Amniotic stem cell (primary cell): ENCODE measurements at regions not wholly inside any gene's neighbourhood (a gene's known extent, or its start where the extent isn't known, plus 50 kb on each side); places are given as distances from the start of the nearest gene placed in this dataset.

Source experiments
- DNase-seq: peaks from one replicate; lab custom pipeline; 2025; lab: John Stamatoyannopoulos, UW

DNA sequence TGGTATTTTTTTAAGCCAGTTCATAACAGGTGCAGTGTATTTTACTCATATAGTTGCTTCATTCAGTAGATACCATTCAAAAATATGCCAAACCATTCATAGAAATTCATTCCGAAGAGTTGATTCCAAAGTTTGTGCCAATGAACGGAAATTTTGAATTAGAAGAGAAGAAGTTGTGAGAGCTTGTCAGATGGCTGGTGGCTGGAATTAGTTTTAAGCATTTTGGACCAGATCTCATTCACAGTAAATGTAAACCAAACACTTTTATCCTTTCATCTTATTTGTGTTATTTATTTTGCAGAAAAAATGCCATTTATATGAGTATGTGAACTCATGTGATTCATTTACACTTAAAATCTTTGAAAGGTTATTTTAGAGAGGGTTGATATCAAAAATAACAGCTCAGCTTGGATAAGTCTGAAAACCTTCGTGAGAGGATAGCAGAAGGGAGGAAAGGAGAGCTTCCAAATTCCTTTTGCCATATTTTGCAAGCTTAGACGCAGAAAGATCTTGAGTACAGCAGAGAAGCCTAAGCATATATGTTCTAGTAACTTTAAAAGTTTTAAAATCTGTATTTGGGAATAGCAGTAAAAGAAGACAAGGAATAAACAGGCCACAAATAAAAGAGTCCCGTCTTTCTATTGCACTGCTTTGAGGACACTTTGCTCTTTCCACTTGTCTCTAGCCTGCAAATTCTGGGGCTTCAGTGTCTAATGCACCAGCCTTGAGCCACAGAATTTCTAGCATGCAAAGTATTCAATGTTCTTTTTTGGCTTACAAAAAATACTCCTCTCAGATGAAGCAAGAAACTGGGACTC, 253.6 kb upstream of the FLRT2 start:
- no peak for DNase-seq

DNA sequence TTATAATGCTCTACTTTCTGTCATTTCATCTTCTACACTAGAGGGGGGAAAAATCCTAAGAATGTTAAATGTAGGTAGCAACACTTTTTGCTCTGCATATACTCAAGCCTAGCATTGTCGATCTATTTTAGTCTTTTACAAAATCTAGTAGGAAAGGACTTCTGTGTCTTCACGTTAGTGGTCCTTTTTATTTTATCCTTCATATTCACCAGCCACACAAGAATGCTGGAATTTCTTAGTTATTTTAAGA, 253.0 kb upstream of the FLRT2 start:
- no peak for DNase-seq

DNA sequence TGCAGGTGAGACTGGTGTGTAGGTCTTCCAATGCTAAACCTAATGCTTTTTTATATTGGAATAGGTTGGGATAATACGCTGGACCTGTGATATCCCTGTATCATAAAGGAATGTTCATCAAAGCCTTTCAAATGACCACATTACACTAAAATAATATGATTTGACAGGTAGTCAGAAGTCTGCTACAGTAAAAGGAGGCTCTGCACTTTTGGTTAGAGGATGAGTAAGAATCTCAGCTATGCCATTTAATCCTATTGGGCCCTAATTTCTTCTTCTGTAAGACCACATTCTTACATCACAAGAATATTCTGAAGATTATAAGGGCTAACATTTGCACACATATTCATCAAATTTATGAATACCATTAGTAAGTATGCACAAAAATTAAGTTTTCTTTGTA, 250.5 kb upstream of the FLRT2 start:
- DNase-seq, result no peak

DNA sequence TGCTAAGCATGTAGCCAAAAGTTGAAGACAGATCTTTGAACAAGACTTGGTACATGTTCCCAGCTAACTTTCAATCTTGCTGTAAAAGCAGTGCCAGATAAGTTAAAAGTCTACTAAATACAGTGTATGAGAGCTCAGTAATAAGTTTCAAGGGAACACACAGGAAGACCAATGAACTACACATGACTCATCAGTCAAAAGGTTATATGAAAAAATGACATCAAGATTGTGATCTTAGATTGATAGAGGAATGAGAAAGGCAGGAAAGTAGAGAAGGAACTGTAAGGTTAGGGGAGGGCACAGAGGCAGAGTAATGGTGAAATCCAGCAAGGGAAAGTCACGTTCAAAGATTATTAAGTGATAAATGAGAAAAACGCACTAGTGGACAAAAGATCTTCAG, 249.9 kb upstream of the FLRT2 start:
- no peak for DNase-seq

DNA sequence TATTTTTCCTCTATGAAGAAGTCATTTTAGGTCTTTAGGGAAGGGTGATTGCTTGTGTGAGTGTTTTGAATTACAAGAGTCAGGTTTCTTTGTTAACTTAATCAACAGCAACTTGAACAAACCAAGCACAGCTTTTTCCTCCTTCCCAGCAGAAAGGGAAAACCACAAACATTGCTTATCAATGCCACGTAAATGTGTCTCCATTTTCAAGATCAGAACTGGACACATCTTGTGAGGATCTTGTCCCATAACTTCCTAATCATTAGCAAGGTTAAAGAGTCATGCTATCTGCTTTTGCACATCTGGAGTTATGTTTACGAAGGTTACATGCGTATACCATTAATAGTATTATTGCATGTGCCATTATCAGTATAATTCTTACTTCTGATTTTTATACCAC, 248.0 kb upstream of the FLRT2 start:
- no peak for DNase-seq

DNA sequence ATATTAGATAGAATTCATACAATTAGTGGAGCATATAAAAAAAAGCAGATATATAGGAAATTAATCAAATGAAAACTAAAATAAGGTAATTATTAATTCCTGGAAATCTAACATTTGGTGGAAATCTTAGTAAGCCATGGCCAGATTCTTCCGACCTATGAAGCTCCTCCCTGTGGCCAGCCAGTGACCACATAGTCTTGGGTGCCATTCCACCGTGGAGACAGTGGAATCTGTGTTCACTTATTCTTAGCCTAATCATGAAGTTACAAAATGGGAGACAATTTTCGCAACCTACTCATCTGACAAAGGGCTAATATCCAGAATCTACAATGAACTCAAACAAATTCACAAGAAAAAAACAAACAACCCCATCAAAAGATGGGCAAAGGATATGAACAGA, 241.9 kb upstream of the FLRT2 start:
- no peak for DNase-seq

DNA sequence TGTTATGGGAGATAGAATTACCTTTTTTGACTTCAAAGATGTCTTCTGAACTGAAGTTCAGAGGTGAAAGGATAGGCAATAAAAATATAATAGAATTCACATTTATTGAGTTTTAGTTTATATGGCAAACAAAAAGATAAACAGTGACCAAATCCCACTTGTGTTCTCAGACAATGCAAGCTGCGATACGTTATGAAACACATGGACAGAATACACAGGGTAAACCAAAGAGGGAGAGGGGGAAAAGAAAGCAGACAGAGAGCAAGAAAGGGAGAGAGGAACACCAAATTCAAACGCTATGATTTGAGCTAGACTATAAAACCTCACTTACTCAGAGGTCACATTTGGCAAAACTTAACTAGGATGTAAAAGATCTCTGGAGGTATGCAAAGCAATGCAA, 238.2 kb upstream of the FLRT2 start:
- no peak for DNase-seq

DNA sequence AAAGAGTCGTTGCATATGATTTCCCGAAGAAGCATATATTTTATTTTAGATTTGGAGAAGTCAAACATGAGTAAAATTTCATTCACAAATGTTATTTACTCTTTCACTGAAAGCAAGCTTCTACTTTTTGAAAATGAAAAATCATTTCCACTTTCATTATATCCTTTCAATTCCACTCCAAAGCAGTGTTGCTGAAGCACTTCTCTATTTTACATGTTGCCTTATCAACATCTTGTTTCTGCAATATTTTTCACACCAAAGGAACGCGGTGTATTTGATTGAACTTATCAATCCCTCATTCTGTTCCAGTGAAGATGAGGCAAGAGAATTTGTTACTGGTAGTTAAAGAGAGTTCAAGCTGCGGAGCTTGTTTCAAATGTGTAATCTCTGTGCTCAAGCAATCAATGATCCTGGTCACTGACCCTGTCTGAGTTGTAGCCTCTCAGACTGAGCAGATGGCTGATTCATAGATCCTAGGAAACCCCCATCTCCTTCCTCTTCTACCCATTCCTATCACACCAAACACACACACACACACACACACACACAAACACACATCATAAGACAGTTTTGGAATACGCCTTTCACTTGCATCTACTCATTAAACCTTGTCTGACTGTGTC, 236.2 kb upstream of the FLRT2 start:
- DNase-seq, result no peak

DNA sequence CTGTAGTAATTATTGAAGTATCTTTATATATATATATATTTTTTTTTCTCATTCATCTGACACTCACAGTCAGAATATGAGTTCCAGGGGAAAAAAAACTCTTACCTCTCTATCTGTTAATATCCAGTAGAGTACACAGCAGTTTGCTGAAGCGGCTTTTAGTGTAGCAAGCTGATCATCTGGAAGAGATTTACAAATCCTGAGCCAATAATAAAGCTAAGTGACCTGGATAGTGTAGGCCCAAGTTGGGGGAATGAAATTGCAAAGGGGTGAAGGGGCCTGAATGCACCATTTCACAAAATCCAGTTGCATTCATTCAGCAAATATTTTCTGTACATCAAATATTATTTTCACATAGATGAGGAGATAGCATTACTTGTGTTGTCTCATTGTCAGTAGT, 234.6 kb upstream of the FLRT2 start:
- no peak for DNase-seq

DNA sequence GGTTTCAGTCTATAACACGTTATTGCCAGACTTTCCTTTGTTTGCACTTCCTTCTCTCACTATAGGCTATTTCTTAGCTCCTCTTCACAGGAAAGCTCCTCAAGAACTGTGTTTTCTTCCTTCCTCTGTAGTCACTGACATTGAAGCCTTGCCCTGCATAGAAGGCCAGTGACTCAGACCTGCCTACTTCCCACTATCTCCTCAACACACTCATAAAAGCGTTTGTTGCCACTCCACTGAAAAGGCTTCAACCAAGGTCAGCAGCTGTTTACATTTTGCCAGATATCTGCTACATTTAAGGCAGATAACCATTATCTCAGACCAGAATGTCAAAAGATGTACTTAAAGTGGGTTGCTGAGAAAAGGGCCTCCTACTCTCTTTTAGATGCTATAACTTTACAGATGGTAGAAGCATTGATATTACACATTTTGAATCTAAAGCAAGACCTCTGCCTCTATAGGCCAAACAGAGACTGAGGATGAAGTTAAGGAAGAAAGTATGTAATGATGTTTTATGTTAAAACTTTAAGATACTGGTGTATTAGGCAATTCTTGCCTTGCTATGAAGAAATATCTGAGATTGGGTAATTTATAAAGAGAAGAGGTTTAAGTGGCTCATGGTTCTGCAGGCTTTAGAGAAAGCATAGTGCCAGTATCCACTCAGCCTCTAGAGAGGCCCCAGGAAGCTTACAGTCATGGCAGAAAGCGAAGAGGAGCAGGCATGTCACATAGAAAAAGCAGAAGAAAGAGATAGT, 233.3 kb upstream of the FLRT2 start:
- peak; percentile 31 for DNase-seq

DNA sequence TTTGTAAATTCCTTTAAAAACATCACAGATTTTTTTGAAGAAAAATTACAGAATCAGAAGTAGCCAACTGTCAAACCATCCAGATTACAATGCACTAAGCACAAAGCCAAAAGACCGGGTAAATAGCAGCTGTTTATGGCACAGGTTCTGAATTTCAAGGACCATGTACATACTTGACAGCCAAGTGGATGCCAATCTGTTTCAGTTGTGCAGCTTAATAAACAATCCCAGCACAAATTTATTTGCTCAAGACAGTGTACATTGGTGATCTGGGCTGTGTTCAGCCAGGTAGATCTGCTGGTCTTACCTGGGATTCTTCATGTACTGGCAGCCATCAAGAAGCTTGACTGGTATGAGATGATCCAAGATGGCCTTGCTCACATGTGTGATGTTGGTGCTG, 229.8 kb upstream of the FLRT2 start:
- no peak for DNase-seq

DNA sequence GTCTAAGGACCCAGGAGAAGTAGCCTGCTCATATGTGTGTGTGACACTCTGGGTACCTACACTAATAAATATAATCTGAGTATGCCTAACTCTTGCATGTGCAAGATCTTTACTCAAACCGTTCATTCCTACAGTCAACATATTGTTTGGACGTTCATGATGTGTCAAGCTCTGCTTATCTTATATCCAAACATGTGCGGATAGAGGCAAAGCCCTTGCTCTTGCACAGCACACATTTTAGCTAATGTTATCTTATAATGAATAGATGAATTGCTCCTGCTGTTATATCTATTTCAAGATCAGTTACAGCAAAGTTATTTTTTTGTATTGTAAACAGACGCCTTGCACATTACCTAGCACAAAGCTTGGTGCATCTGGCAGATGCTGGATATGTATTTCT, 228.4 kb upstream of the FLRT2 start:
- DNase-seq, result no peak

DNA sequence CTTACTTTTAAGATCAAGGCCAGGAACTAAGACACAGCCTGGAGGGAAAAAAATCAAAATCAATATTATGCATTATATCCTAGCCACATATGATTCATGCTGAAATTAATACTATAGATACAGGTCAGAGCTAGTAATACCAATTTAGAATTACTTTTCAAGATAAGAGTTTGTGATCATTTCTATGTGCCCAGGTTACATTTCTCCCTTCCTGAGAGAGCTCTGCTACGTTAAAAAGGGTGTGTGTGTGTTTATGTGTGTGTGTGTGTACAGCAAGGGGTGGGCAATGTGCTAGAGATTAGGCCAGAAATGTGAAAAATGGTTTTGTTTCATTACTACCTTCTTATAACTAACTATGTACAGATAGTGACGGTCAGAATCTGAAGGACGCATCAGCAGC, 223.9 kb upstream of the FLRT2 start:
- DNase-seq, result no peak

DNA sequence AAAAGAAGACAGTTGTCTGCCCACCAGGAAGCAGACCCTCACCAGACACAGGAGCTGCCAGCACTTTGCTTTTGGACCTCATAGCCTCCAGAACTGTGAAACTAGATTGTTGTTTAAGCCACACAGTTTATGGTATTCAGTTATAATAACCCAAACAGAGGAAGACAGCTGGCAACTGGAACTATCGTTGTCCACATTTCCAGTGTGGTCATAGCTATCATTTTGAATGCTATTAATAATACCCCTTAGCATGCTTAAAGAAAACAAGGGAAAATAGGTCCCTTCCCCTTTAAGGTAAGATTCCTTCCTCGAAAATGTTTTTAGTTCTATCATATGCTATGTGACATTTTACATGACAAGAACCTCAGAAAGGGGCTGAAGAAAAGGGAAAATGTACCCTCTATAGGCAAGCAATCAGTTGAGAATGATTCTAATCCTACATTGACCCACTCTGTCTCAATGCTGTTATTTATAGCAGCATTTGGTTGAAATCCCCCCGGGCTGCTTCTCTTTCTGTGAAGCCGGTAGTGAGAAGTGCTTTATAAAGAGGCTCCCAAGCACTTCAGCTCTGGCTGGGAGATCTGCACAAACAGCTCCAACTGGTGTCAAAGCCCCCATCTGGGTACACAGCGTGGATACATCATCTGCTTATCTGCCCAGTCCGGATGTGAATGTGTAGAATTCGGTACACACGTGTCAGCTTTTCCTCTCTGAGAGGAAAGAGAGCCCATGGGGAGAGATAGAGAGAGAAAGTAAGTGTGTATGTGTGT, 221.2 kb upstream of the FLRT2 start:
- DNase-seq, result no peak

DNA sequence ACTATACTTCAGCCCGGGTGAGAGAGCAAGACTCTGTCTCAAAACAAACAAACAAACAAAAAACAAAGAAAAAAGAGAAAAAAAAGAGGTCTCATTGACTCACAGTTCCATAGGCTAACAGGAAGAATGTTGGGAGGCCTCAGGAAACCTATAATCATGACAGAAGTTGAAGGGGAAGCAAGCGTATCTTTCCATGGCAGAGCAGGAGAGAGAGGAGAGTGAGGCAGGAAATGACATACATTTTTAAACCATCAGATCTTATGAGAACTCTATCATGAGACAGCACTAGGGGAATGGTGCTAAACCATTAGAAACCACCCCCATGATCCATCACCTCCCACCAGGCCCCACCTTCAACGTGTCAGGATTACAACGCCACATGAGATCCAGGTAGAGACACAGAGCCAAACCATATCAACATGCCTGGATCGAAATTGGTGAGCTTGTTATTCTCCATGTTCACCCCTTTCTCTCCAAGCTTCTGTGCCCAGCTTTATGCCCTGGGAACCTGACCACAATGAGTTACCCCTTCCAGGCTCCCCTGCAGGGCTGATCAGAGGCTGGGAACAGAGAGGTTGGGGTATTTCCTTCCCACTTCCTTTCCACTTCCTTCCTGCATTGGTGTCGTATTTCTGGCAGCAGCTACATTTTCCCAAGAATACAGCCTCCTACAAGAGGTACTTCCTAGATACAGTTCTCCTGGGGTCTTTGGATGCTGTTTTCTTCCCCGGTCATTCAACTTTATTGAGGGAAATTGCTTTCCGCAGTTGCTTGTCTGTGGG, 219.3 kb upstream of the FLRT2 start:
- no peak for DNase-seq

DNA sequence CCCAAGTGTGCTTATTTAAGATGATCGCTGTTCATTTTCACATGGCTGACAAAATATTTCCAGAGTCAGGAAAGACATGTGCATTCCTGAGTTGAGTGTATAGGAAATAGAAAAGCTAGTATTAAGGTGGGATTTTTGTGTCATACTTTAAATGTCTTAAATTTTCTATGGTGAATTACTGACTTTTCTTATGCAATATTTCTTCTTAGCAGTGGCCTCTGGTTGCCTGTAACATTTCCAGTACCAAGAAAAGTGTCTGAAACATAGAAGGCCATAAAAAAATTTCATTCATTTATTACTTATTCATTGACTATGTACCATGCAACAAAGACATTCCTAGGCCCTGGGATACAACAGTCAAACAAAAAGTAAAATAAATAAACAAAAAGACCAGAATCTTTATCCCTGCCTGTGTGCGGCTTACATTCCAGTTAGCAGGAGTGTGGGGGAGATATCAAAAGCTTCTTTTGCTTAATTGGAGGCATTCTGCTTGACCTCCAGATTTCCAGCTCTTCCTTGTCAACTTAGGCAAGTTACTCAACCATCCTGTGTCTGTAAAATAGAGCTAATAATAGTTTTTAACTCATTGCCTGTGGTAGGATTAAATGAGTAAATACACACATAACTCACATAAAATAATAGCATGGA, 216.3 kb upstream of the FLRT2 start:
- no peak for DNase-seq

DNA sequence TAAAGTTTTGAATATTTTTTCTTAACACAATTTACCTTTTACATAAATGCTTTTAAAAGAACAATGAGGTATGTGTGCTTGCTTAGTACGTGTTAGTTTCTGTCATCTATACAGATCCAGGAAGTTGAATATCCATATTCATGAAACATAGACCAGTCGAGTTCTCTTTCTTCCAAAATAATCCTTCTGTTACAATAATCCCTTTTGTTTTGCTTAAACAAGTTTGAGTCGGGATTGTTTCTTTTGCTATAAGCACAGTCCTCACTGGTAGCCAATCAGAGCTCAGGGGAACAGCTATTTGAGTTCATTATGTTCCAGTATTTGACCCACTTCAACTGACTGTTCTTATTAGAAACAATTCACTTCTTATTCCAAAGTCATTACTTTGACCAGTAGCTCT, 214.7 kb upstream of the FLRT2 start:
- no peak for DNase-seq

DNA sequence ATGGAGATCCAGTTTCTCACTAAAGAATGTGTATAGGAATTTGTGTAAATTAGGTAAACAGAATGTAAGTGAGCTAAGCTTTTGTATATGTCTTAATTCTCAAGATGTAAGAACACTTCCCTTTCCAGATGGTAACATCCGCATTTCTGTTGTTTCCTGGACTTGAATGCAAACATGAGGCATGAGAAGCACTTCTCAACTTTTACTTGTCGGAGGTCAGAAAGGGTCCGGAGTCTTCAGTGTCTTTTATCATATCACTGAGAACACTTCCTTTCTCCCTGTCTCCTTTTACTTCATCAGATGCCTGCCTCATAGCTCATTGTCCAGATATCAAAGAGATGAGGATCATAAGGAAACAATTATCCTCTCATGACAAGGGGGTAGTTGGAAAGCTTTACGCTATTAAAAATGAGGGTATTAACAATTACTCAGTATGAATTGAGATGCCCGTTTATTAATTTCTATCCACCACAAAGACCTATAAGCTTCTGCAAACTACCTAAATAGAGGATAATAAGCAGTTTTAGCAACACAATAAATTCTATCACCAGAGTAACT, 214.1 kb upstream of the FLRT2 start:
- no peak for DNase-seq

DNA sequence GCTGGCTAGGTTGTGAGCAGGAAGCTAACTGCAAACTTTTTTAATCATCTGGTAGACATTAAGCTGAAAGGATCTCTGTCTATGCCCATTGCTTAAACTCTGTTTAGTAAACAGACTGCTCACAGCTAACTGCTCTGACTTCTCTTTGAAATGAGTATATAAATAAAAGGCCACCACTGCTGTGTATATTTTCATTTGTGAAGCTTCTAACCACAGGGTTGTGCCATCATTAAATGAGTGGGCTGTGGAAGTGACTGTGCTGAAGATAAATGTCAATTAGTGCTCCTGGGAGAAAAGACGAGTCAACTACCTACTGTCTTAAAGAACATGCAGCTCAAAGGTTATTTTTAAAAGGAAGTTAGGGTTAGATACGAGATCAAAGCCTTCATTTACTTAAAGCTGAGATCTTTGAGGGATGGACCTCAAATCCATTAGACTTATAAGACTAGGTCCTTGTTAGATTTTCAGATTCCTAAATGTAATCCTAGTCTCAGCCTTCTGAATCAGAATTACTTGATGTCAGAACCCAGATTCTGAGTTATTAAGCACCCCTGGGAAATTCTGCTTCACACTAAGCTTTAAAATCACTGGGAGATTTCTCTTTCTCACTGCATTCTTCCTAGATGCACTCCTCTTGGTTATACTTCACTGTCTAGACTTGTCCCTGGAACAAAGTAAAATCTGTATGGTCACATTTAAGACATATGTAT, 213.1 kb upstream of the FLRT2 start:
- DNase-seq, result no peak

DNA sequence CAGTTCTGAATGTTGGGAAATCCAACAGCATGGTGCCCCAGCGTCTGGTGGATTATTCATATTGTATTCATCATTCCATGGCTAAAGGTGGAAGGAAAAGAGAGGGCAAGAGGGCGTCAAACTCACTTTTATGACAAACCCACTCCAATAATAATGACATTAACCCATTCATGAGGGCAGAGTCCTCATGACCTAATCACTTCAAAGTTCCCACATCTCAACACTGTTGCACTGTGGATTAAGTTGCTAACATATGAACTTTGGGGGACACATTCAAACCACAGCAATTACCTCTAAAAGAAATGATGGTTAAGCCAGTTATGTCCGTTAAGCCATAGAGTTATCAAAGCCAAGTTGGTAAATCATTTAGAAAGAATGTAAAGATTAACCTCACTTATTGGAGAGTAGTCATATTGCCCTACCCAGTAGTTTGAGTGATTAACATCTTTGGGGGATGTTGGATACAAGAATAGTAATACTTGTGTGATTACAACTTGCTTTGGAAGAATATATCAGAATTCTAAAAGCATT, 212.4 kb upstream of the FLRT2 start:
- DNase-seq, result no peak
